Motor neuron (in vitro differentiated cells): ENCODE measurements at regions not wholly inside any gene's neighbourhood (a gene's known extent, or its start where the extent isn't known, plus 50 kb on each side); places are given as distances from the start of the nearest gene placed in this dataset.

ENCODE experiments used
- ATAC-seq, 8 experiments: fragments of 200-7000 bp; cut with Tn5 transposase; replicated peaks in 6 of 8; 2 replicates each; pipeline ENCODE4 v1.8.0; 2021; ENCODE audit warnings: mild to moderate bottlenecking in 8 of 8, moderate library complexity in 8 of 8
- H3K27ac ChIP-seq, 2 donors: fragments of 250-450 bp; sonication (Bioruptor Pico); 2 replicates each; pipeline ENCODE4 v1.9.0; 2021; ENCODE audit warnings: antibody characterized with exemption in 2 of 2, mild to moderate bottlenecking in 2 of 2, moderate library complexity in 1 of 2
- H3K4me1 ChIP-seq, 2 donors: fragments of 250-450 bp; sonication (Bioruptor Pico); replicated peaks in 1 of 2; 2 replicates each; pipeline ENCODE4 v1.6.1; 2021; ENCODE audit warnings: antibody characterized with exemption in 2 of 2, mild to moderate bottlenecking in 2 of 2, moderate library complexity in 1 of 2
- H3K4me3 ChIP-seq, 5 donors: fragments of 250-450 bp; sonication (Bioruptor Pico); 2 replicates each; pipeline ENCODE4 v1.9.0; 2021; ENCODE audit warnings: antibody characterized with exemption in 5 of 5, mild to moderate bottlenecking in 5 of 5, moderate library complexity in 4 of 5
- WGBS, 10 experiments: fragments of 450-650 bp; shearing (Covaris generic); methylation state at CpG; one replicate each; pipeline ENCODE4 v1.0.0; 2022; 5-methylcytosine and 5-hydroxymethylcytosine counted together
- in situ Hi-C, 9 experiments: fragments of 400-800 bp; cut with MboI; loops; one replicate each; pipeline ENCODE4 v1.15.0; 2021; ENCODE audit warnings: low sequenced_read_pairs in 9 of 9, low pct_unique_long_range_greater_than_20kb in 2 of 9; ENCODE audit not compliant: unreplicated experiment in 9 of 9

DNA sequence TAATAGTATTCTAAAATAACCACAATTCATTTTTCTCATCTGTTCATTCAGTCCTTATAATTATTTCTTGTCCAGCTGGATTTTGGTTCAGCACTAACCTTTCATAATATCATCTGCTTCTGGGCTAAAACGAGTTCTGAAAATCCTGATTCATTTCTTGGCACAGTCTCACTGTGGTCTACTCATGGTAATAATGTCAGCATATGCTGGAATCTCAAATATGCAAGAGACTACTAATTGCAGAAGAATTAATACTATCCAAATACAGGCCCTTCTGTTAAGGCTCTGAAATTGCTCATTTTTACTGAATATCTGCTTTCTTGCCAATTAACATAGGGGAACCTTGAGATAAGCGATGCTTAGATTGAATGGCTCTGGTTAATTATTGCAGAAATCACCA lies 597.1 kb downstream of the RPL10L start:
- no peak overlapping the region for H3K27ac ChIP-seq
- H3K4me3 ChIP-seq, result no peak overlapping the region
- H3K4me1 ChIP-seq, result peaks cover 0 to 15% of the 10 kb centered on the region in 2 donors
- no peak for ATAC-seq
- WGBS, 10 experiments, result 0 to 100% (median 81%) methylated on average over 1 to 2 of the region's 2 CpGs; no CpG with 5 or more reads in 1 of the 10 experiments
- in situ Hi-C loops, result no loop called here

DNA sequence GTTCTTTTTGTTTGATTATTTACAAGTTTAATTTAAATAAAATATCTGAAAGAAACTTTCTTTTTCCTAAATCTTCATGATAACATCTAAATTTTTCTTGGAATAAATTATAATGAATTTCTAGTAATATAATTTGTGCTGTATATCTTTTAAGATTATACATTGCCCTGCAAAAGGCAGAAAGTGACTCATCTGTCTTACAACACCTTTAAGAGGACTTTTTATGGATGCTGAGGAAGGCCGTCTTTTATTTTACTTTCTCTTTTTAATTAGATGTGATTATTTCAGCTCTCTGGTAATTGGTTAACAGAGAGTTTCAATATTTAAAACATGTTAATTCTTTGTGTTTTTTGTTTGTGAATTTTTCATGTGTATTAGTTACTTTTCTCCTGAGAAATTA lies 598.4 kb downstream of the RPL10L start:
- in situ Hi-C loops, result no loop called here
- Histone ChIP-seq H3K27ac (no peak overlapping the region), H3K4me1 (peaks cover 0 to 15% of the 10 kb centered on the region in 2 donors), H3K4me3 (no peak overlapping the region)
- ATAC-seq, result no peak
- WGBS, 10 experiments, result 31 to 100% (median 84%) methylated on average over 1 of the region's 1 CpG; no CpG with 5 or more reads in 2 of the 10 experiments

DNA sequence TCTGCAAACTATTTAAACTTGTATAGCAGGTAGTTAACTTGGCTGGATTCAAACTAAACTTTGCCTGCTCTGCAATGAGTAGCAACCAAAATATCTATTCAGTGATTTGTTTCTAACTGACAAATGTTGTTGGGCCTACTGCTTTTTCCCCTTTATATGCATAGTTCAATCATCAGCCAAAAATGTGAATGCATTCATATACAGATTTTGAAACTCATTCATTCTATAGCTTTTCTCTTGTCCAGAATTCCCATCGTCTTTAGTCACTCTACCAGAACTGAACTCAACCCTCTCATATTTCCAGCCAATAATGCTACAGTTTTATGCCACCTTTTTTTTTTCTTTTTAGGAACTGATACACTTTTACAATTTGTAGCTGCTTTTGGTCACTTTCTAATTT lies 599.8 kb downstream of the RPL10L start:
- in situ Hi-C loops, result no loop called here
- Histone ChIP-seq H3K4me3 (no peak overlapping the region), H3K27ac (no peak overlapping the region), H3K4me1 (peaks cover 0 to 5% of the 10 kb centered on the region in 2 donors)
- 14 to 100% (median 69%) methylated on average over 1 of the region's 1 CpG for WGBS, 10 experiments
- no peak for ATAC-seq

DNA sequence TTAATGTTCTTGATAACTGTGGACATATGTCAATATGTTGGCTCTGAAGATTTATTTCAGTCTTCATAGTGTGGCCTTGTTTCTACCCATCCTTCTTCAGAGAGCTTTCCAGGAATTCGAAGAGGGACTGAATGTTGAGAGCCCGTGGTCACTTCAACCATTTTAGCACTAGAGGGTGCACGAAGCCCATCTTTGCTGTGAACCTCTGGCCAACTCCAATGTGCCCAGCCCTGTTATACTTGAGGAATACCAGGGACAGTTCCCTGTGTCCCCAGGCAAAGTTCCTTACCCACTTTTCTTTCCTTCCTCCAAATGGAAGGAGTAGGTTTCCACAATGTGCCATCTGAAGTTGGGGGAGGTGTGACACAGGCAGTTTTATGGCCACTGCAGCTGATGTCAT lies 603.5 kb downstream of the RPL10L start:
- in situ Hi-C loops, result no loop called here
- no peak overlapping the region for H3K27ac ChIP-seq
- no peaks in the 10 kb centered on the region for H3K4me1 ChIP-seq
- no peak overlapping the region for H3K4me3 ChIP-seq
- ATAC-seq, result no peak
- WGBS, 10 experiments, result 7 to 60% (median 35%) methylated on average over 1 to 3 of the region's 3 CpGs; no CpG with 5 or more reads in 2 of the 10 experiments

DNA sequence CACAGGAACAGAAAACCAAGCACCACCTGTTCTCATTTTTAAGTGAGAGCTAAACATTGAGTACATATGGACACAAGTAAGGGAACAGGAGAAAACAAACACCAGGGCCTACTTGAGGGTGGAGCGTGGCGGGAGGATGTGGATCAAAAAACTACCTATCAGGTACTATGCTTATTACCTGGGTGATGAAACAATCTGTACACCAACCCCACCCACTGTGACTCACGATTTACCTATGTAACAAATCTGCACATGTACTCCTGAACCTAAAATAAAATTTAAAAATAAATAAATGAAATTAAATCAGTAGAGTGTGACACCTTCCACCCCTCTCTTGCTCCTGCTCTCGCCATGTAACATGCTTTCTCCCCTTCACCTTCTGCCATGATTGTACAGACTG lies 615.5 kb downstream of the RPL10L start:
- Histone ChIP-seq H3K4me1 (no peaks in the 10 kb centered on the region), H3K4me3 (no peak overlapping the region), H3K27ac (no peak overlapping the region)
- WGBS, 10 experiments, result 0 to 100% (median 88%) methylated on average over 1 to 4 of the region's 4 CpGs
- no peak for ATAC-seq
- in situ Hi-C loops, result no loop called here

DNA sequence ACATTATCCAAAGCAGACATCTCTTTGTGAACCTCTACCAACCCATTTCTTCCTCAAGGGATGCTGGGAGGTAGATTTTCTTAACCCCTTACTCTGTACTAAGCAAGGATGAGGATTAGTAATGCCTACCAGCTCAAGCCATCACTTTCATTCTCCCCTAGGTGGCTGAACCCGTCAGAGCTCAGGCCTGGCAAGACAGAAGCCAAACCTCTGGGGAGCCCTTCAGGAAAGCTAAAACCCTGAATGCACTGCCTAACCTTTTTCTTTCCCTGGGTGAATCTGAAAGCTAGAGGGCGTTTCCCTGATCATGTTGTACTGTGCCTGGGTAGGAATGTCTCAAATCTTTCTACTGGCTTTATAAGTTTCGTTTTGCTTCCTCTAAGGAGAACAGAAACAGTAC lies 617.3 kb downstream of the RPL10L start:
- WGBS, 10 experiments, result 0 to 88% (median 65%) methylated on average over 1 to 3 of the region's 3 CpGs; no CpG with 5 or more reads in 3 of the 10 experiments
- Histone ChIP-seq H3K4me1 (no peaks in the 10 kb centered on the region), H3K4me3 (no peak overlapping the region), H3K27ac (no peak overlapping the region)
- ATAC-seq, result no peak
- in situ Hi-C loops, result no loop called here

DNA sequence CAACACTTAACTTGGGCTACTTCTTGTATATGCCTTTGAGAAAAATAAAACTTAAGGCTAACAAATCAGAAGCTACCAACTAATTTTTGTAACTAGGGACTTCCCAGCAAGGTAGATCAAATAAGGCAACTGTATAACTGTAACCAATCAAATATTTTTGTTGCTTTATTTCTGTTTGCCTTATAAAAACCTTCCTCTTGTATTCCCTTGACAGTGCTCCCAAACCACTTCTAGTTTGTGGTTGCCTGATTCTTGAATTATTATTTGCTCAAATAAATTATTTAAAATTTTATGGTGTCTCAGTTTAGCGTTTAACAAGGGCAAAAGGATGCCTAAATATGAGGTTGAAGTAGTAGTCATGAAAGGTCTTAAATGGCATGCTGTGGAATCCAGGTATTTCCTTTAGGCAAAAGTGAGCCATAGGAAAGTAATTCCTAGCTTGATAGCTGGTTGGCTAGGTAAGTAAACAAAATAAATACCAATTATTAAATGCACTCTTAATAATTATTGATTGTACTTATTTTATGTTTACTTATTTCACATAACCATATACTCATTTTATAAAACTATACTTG lies 632.6 kb downstream of the RPL10L start:
- WGBS, 10 experiments, result 22 to 100% (median 67%) methylated on average over 1 of the region's 1 CpG; no CpG with 5 or more reads in 2 of the 10 experiments
- H3K4me3 ChIP-seq, result no peak overlapping the region
- H3K27ac ChIP-seq, result no peak overlapping the region
- in situ Hi-C loops, result no loop called here
- no peak for ATAC-seq
- H3K4me1 ChIP-seq, result no peaks in the 10 kb centered on the region

DNA sequence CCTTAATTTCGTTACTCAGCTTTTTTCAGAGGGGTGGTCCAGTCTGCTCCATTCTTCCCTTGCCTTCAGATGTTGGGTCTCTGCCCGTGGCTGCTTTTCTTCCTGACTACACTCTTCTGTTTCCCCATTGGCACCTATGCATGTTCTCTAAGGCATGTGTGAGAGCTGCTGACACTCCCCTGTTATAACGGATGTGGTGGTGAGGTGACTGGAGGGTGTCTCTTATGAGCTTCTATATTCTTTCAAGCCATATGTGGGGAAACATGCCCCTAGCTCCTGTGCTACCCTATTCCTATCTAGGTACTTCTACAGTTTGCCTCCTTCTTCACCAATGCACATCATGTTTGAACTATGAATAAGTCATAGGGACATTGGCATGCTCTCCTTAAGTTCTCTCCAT lies 643.2 kb downstream of the RPL10L start:
- 0 to 100% (median 71%) methylated on average over 1 to 3 of the region's 3 CpGs; no CpG with 5 or more reads in 2 of the 10 experiments for WGBS, 10 experiments
- Histone ChIP-seq H3K4me1 (no peaks in the 10 kb centered on the region), H3K4me3 (no peak overlapping the region), H3K27ac (no peak overlapping the region)
- in situ Hi-C loops, result no loop called here
- ATAC-seq, result no peak

DNA sequence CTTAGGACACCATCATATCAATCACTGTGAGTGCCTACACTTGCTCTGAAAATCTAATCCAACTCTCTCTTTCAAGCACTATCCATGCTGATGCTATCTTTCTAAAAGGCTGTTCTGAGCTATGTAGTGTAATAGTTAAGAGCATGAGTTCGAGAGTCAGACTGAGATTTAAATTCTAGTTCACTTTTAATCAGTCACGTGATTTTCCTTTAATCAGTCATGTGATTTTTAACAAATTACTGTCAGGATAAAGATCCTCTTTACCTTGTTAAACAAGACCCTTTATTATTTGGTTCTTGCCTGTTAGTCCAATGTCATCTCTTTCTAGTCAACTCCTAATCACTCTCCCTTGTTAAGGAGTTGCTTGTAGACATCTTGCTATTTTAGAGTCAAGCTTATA lies 653.0 kb downstream of the RPL10L start:
- no peak for ATAC-seq
- H3K4me1 ChIP-seq, result no peaks in the 10 kb centered on the region
- no peak overlapping the region for H3K4me3 ChIP-seq
- no peak overlapping the region for H3K27ac ChIP-seq
- 0 to 95% (median 73%) methylated on average over 1 to 2 of the region's 2 CpGs; no CpG with 5 or more reads in 4 of the 10 experiments for WGBS, 10 experiments
- in situ Hi-C loops, result no loop called here

DNA sequence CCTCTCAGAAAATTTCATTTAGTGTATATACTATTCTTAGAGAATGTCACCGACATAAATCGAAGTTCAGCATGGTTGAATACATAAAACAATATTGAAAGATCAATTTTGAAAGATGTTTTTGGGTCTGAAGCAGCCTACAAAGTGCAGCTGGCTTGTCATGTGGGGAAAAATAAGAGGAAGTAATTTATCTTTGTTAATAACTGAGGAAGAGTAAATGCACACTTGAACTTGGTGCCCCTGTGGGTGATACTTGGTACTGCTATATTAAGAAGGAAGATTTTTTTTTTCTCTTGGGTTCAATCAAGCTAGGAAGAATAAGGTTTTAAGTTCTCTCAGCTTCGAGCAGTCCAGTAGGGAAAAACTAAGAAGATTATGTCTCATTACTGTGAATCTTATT lies 661.3 kb downstream of the RPL10L start:
- 12 to 90% (median 77%) methylated on average over 1 to 3 of the region's 3 CpGs for WGBS, 10 experiments
- no peak overlapping the region for H3K27ac ChIP-seq
- H3K4me1 ChIP-seq, result no peaks in the 10 kb centered on the region
- no peak for ATAC-seq
- in situ Hi-C loops, result no loop called here
- H3K4me3 ChIP-seq, result no peak overlapping the region

DNA sequence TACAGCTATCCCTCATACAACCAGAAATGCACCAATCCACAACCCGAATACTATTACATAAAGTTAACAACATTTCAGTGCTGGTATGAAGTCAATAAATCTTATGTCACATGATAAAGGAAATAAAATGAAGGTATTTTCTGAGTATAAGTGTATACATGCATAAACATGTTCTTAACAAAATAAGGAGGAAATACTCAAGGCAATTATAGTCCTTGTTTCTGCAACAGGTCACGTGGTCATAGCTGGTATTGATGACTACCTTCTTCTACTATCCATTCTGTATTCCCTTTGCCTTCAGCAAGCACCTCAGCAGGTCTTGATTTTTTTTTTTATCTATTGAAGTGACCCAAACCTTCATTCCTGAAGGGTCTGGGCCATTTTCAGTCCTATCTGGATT lies 675.6 kb downstream of the RPL10L start:
- Histone ChIP-seq H3K4me3 (no peak overlapping the region), H3K4me1 (no peaks in the 10 kb centered on the region), H3K27ac (no peak overlapping the region)
- in situ Hi-C loops, result no loop called here
- 0 to 100% (median 81%) methylated on average over 1 to 2 of the region's 2 CpGs; no CpG with 5 or more reads in 3 of the 10 experiments for WGBS, 10 experiments
- no peak for ATAC-seq

DNA sequence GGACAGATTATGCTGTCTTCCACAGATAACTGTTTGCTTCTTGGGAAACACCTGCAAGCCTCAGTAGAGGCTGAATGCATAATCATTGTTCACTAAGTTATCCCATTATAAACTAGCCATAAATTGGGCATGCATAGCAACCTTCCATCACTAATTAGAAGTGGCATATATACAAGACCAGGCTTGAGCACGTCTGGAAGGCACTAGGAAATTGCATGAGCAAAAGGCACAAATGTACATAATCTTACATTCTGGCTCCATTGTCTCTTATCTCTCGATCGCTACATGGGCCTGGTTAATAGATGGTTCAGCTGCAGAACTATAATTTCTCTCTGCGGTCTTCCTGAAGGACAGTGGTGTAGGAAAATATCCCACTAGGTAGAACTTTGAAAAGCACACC lies 679.2 kb downstream of the RPL10L start:
- no peak overlapping the region for H3K27ac ChIP-seq
- ATAC-seq, result no peak
- H3K4me1 ChIP-seq, result no peaks in the 10 kb centered on the region
- no peak overlapping the region for H3K4me3 ChIP-seq
- WGBS, 10 experiments, result 7 to 100% (median 92%) methylated on average over 1 to 4 of the region's 4 CpGs; no CpG with 5 or more reads in 2 of the 10 experiments
- in situ Hi-C loops, result no loop called here

DNA sequence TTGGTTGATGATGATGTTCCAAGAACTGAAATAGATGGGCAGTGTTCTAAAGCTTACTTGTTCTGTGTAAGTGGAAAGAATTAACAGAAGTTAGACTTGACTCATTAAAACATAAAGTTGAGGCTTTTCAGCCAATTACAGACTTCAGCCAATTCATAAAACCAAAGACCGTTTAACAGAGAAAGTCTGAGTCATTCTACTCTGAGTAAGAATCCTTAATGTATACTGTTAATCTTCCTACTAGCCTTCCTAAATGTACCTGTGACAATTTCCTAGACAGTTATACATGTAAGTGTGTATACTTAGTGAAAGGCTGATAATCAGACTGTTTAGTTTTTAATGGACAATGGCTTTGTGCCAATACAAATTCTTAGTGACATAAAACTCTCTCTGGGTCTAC lies 681.0 kb downstream of the RPL10L start:
- peak in 4 of 8 experiments; percentile 26 to 70 (median 57) for ATAC-seq
- H3K4me1 ChIP-seq, result no peaks in the 10 kb centered on the region
- no peak overlapping the region for H3K4me3 ChIP-seq
- 0 to 83% (median 20%) methylated on average over 1 of the region's 1 CpG; no CpG with 5 or more reads in 5 of the 10 experiments for WGBS, 10 experiments
- no peak overlapping the region for H3K27ac ChIP-seq
- in situ Hi-C loops, result no loop called here

DNA sequence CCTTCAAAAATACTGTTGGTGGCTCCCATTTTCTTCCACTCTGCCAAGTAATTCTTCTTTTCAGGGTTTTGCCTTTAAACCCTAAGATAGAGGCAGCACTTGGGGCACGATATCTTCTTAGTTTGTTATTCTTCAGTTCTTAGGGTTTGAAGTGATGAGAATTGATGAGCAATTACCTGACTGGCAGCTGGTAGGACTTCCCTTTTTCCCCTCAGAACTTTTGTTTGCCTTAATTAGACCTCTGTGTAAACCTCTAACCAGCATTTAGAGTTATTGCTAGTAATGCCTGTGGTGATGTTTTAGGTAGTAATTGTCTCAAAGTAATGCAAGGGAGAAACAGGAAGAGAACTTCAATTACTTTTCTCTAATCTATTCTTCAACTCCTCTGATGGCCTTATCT lies 683.5 kb downstream of the RPL10L start:
- ATAC-seq, result no peak
- no peaks in the 10 kb centered on the region for H3K4me1 ChIP-seq
- in situ Hi-C loops, result no loop called here
- no peak overlapping the region for H3K4me3 ChIP-seq
- 13 to 100% (median 83%) methylated on average over 1 of the region's 1 CpG; no CpG with 5 or more reads in 4 of the 10 experiments for WGBS, 10 experiments
- H3K27ac ChIP-seq, result no peak overlapping the region
